IMR-90 (cell line): ENCODE measurements at regions not wholly inside any gene's neighbourhood (a gene's known extent, or its start where the extent isn't known, plus 50 kb on each side); places are given as distances from the start of the nearest gene placed in this dataset.

ENCODE experiments used
- ATAC-seq: fragments of 200-7000 bp; cut with Tn5 transposase; 2 replicates; pipeline ENCODE4 v1.9.1; 2020; ENCODE audit warnings: low read depth, mild to moderate bottlenecking, moderate library complexity
- BruUV-seq: library from RNA; stranded (reverse); fragments of 400-500 nt; replicated peaks from 2 replicates; lab custom pipeline; 2021; lab: Mats Ljungman, UMichigan
- CTCF ChIA-PET: fragments of 300-600 bp; formaldehyde crosslinking; extraction: SDS; loops from one replicate; lab custom pipeline; 2021; ENCODE audit warnings: antibody characterized with exemption; lab: Yijun Ruan, JAX
- POLR2A ChIA-PET: fragments of 300-600 bp; sonication (Branson Sonifier 250); formaldehyde crosslinking; loops from one replicate; lab custom pipeline; 2022; ENCODE audit warnings: antibody characterized with exemption; ENCODE audit not compliant: unreplicated experiment; lab: Charles Lee
- DNase-seq: peaks from one replicate; pipeline ENCODE4 v3.0.0; 2013
- H2AFZ ChIP-seq: replicated peaks from 2 replicates; pipeline ENCODE3; 2013; ENCODE audit warnings: low read length, mild to moderate bottlenecking; ENCODE audit not compliant: poor library complexity
- H2AK5ac ChIP-seq: 2 replicates; pipeline ENCODE4 v1.6.1; 2013; ENCODE audit warnings: low read depth, low read length, inconsistent platforms
- H2AK9ac ChIP-seq: replicated peaks from 2 replicates; pipeline ENCODE3; 2013; ENCODE audit warnings: mild to moderate bottlenecking, low read depth, low read length, moderate library complexity; ENCODE audit not compliant: poor library complexity
- H2BK120ac ChIP-seq: 2 replicates; pipeline ENCODE4 v1.6.1; 2013; ENCODE audit warnings: low read depth, low read length, inconsistent platforms
- H2BK15ac ChIP-seq: 3 replicates; pipeline ENCODE4 v1.6.1; 2013; ENCODE audit warnings: low read depth, low read length, inconsistent platforms
- H2BK20ac ChIP-seq: 2 replicates; pipeline ENCODE4 v1.6.1; 2013; ENCODE audit warnings: low read depth, mild to moderate bottlenecking, inconsistent platforms, low read length, moderate library complexity
- H2BK5ac ChIP-seq: 2 replicates; pipeline ENCODE4 v1.6.1; 2013; ENCODE audit warnings: mild to moderate bottlenecking, low read depth, low read length, inconsistent platforms; ENCODE audit not compliant: poor library complexity, severe bottlenecking
- H3K14ac ChIP-seq: replicated peaks from 2 replicates; pipeline ENCODE4 v1.6.1; 2013; ENCODE audit warnings: low read depth, low read length, inconsistent platforms
- H3K18ac ChIP-seq: 2 replicates; pipeline ENCODE4 v1.6.1; 2013; ENCODE audit warnings: low read depth, low read length, control low read depth
- H3K23ac ChIP-seq: 2 replicates; pipeline ENCODE4 v1.6.1; 2013; ENCODE audit warnings: low read depth, low read length, inconsistent platforms
- H3K27ac ChIP-seq: 2 replicates; pipeline ENCODE4 v1.5.1; 2013; ENCODE audit warnings: mild to moderate bottlenecking, control low read depth, low read length; ENCODE audit not compliant: insufficient read depth
- H3K27me3 ChIP-seq: 2 replicates; pipeline ENCODE4 v1.6.1; 2013; ENCODE audit warnings: low read length; ENCODE audit not compliant: control insufficient read depth, insufficient read depth
- H3K36me3 ChIP-seq: 2 replicates; pipeline ENCODE4 v1.6.1; 2013; ENCODE audit warnings: low read length, mixed read lengths; ENCODE audit not compliant: control insufficient read depth, insufficient read depth
- H3K4ac ChIP-seq: 2 replicates; pipeline ENCODE4 v1.6.1; 2013; ENCODE audit warnings: low read depth, low read length, inconsistent platforms
- H3K4me1 ChIP-seq: 2 replicates; pipeline ENCODE4 v1.6.1; 2013; ENCODE audit warnings: low read length, mixed read lengths; ENCODE audit not compliant: control insufficient read depth, insufficient read depth
- H3K4me2 ChIP-seq: 2 replicates; pipeline ENCODE4 v1.6.1; 2013; ENCODE audit warnings: low read depth, mild to moderate bottlenecking, control low read depth, low read length, moderate library complexity
- H3K4me3 ChIP-seq: 2 replicates; pipeline ENCODE4 v1.5.1; 2013; ENCODE audit warnings: low read depth, mild to moderate bottlenecking, control low read depth, low read length, moderate library complexity; ENCODE audit not compliant: insufficient read depth
- H3K56ac ChIP-seq: 2 replicates; pipeline ENCODE4 v1.6.1; 2013; ENCODE audit warnings: low read length, inconsistent platforms; ENCODE audit not compliant: insufficient read depth; ENCODE audit errors: extremely low read depth
- H3K79me1 ChIP-seq, 2 experiments: 2 replicates each; pipeline ENCODE4 v1.6.1; 2013; ENCODE audit warnings: low read length in 2 of 2, inconsistent platforms in 1 of 2, low read depth in 1 of 2
- H3K9ac ChIP-seq: 2 replicates; pipeline ENCODE4 v1.6.1; 2013; ENCODE audit warnings: low read depth, low read length, control low read depth
- H3K9me1 ChIP-seq: 2 replicates; pipeline ENCODE4 v1.6.1; 2013; ENCODE audit warnings: low read length, inconsistent platforms; ENCODE audit not compliant: insufficient read depth
- H3K9me3 ChIP-seq: 2 replicates; pipeline ENCODE4 v1.6.1; 2013; ENCODE audit warnings: low read length; ENCODE audit not compliant: control insufficient read depth, insufficient read depth
- H4K20me1 ChIP-seq: 2 replicates; pipeline ENCODE4 v1.6.1; 2013; ENCODE audit warnings: low read length, inconsistent platforms; ENCODE audit not compliant: insufficient read depth
- H4K5ac ChIP-seq: 2 replicates; pipeline ENCODE4 v1.6.1; 2013; ENCODE audit warnings: mild to moderate bottlenecking, low read depth, low read length, control low read depth
- H4K8ac ChIP-seq, 2 experiments: 2 replicates each; pipeline ENCODE4 v1.6.1; 2013; ENCODE audit warnings: low read depth in 2 of 2, low read length in 2 of 2, control low read depth in 1 of 2, inconsistent platforms in 1 of 2
- H4K91ac ChIP-seq: 2 replicates; pipeline ENCODE4 v1.6.1; 2013; ENCODE audit warnings: low read depth, low read length, inconsistent platforms; ENCODE audit not compliant: insufficient read depth
- CEBPB ChIP-seq: IDR thresholded peaks from 2 replicates; pipeline ENCODE4 v1.6.1; 2012; ENCODE audit warnings: low read depth, low read length, improper control_type of control experiment
- CHD1 ChIP-seq: IDR thresholded peaks from 2 replicates; pipeline ENCODE4 v1.6.1; 2012; ENCODE audit warnings: low read depth, low read length, improper control_type of control experiment
- ELK1 ChIP-seq: fragments of 150-350 bp; IDR thresholded peaks from 2 replicates; pipeline ENCODE4 v1.6.1; 2016; ENCODE audit warnings: low read depth, mild to moderate bottlenecking, low read length, moderate library complexity, borderline replicate concordance
- MAFK ChIP-seq: IDR thresholded peaks from 2 replicates; pipeline ENCODE4 v1.6.1; 2012; ENCODE audit warnings: low read depth, low read length, improper control_type of control experiment
- MXI1 ChIP-seq: IDR thresholded peaks from 2 replicates; pipeline ENCODE4 v1.6.1; 2012; ENCODE audit warnings: low read depth, mild to moderate bottlenecking, low read length, moderate library complexity, borderline replicate concordance
- RCOR1 ChIP-seq: IDR thresholded peaks from 2 replicates; pipeline ENCODE4 v1.6.1; 2012; ENCODE audit warnings: mild to moderate bottlenecking, low read length, improper control_type of control experiment; ENCODE audit not compliant: insufficient replicate concordance
- RFX5 ChIP-seq: IDR thresholded peaks from 2 replicates; pipeline ENCODE4 v1.8.0; 2012; ENCODE audit warnings: low read depth, mild to moderate bottlenecking, low read length, moderate library complexity
- SMC3 ChIP-seq: fragments of 150-350 bp; IDR thresholded peaks from 2 replicates; pipeline ENCODE4 v1.6.1; 2016; ENCODE audit warnings: low read depth, mild to moderate bottlenecking, antibody characterized with exemption, low read length, moderate library complexity
- USF2 ChIP-seq: fragments of 150-350 bp; IDR thresholded peaks from 2 replicates; pipeline ENCODE4 v1.6.1; 2017; ENCODE audit warnings: mild to moderate bottlenecking, antibody characterized with exemption, low read length, low read depth
- WGBS, 2 experiments: methylation state at CpG; one replicate each; pipeline versions ENCODE4 v1.1.5 to v1.1.7; 2013; ENCODE audit warnings: missing lambda C conversion rate in 2 of 2; ENCODE audit not compliant: insufficient read length in 1 of 2; ENCODE audit errors: extremely low coverage in 2 of 2; 5-methylcytosine and 5-hydroxymethylcytosine counted together
- dilution Hi-C: fragments of 300-500 bp; cut with HindIII; formaldehyde crosslinking; loops from one replicate; pipeline ENCODE4 v1.14.3; 2018; ENCODE audit warnings: low sequenced_read_pairs; ENCODE audit not compliant: unreplicated experiment
- in situ Hi-C: fragments of 300-500 bp; cut with MboI; formaldehyde crosslinking; loops from 3 replicates; pipeline ENCODE4 v1.14.3; 2019; ENCODE audit warnings: low sequenced_read_pairs, inconsistent platforms, mixed read lengths
- intact Hi-C: fragments of 100-400 bp; cut with micrococcal nuclease; formaldehyde crosslinking; loops from 2 replicates; pipeline ENCODE4 v1.10.0; 2022

- no peak overlapping the region for H3K4me2 ChIP-seq
- H3K79me1 ChIP-seq: no peaks in the 10 kb centered on the region
- no peak overlapping the region for H3K18ac ChIP-seq
- no peak overlapping the region for H2BK20ac ChIP-seq
- H2BK5ac ChIP-seq: no peak overlapping the region
- H3K14ac ChIP-seq: no peak overlapping the region
- H3K27ac ChIP-seq: no peak overlapping the region
- H2BK120ac ChIP-seq: no peak overlapping the region
- H4K20me1 ChIP-seq: no peaks in the 10 kb centered on the region
- H3K4me1 ChIP-seq: no peaks in the 10 kb centered on the region
- H3K36me3 ChIP-seq: no peaks in the 10 kb centered on the region
- H3K9ac ChIP-seq: no peak overlapping the region
- no peak overlapping the region for H4K5ac ChIP-seq
- H3K4ac ChIP-seq: no peak overlapping the region
- H3K23ac ChIP-seq: no peak overlapping the region
- H2BK15ac ChIP-seq: no peak overlapping the region
- H3K4me3 ChIP-seq: no peak overlapping the region
- H2AK5ac ChIP-seq: no peak overlapping the region
- no peaks in the 10 kb centered on the region for H3K27me3 ChIP-seq
- in situ Hi-C loops (no loop called here), dilution Hi-C loops (no loop called here), intact Hi-C loops (no loop called here)
- TF ChIP-seq MAFK: no peak
- TF ChIP-seq RCOR1: no peak
- TF ChIP-seq MXI1: no peak
- TF ChIP-seq CHD1: no peak
- no peak for TF ChIP-seq CEBPB
- no peak for TF ChIP-seq ELK1
- TF ChIP-seq SMC3: no peak
- no peak for TF ChIP-seq USF2
- no peak for TF ChIP-seq RFX5
- H2AFZ ChIP-seq: no peak overlapping the region
- H3K56ac ChIP-seq: no peak overlapping the region
- no peak overlapping the region for H4K91ac ChIP-seq
- no peak for ATAC-seq
- no peaks in the 10 kb centered on the region for H3K9me3 ChIP-seq
- WGBS, 2 experiments: 0% methylated on average over 1 of the region's 3 CpGs; no CpG with 5 or more reads in 1 of the 2 experiments
- ChIA-PET CTCF (interaction anchor here (1.0 kb wide), 1 partner anchor 10 kb away, joined by 5 read pairs; no protein-coding TSS in a partner anchor), POLR2A (no interaction called here)
- DNase-seq: no peak
- no peak overlapping the region for H2AK9ac ChIP-seq
- no peak overlapping the region for H4K8ac ChIP-seq
- no TSS peak for BruUV-seq
- no peaks in the 10 kb centered on the region for H3K9me1 ChIP-seq
These were observed 57.8 kb upstream of the CDYL2 start for GRCh38 chr16:80862160-80862705.
